ENCODE measurements at regions not wholly inside any gene's neighbourhood (a gene's known extent, or its start where the extent isn't known, plus 50 kb on each side); places are given as distances from the start of the nearest gene placed in this dataset.
A peak's percentile ranks its signal among the peaks of the same experiment; 100 is the strongest.
"Not testable (repeated sequence)": the region's sequence is repeated elsewhere in the genome, so short reads cannot be mapped to it uniquely, and the experiment has no call there.

DNA sequence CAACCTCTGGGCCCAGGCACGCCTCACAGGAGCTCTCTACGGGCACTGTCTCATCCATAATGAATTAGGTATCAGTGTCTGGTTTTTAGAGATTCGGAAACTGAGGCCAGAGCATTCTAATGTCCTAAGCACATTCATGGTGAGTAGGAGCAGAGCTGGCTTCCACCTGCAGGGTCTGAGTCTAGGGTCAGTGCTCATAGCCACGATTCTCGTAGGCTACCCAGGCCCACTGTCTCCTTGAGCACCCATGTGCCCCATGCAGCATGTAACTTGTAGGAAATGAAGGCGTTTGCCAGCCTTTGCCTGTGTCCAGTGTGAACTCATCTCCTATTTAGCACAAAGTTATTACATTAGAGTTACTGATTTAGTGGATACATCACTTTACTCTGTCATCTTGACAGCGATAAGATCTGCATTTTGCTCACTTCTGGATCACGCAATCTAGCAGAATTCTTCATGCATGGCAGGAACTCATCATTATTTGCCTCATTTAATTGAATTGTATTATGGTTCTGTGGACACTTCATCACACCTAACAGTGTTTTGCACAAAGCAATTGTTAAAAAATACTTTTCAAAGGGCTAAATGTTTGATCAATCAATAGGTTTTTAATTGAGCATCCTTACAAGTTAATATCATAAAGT, 205.3 kb upstream of the SULF2 start:
- Mint-ChIP-seq H3K27ac (no peak overlapping the region), H3K4me3 (ENCODE audit: low read depth) (no peak overlapping the region), H3K9me3 (ENCODE audit: low read depth) (peaks cover 10% of the 10 kb centered on the region), H3K27me3 (no peaks in the 10 kb centered on the region), H3K4me1 (ENCODE audit: low read depth) (peaks cover 13% of the 10 kb centered on the region), H3K36me3 (ENCODE audit: insufficient read depth) (peaks cover 6% of the 10 kb centered on the region)
- TF ChIP-seq, protein P1, sequence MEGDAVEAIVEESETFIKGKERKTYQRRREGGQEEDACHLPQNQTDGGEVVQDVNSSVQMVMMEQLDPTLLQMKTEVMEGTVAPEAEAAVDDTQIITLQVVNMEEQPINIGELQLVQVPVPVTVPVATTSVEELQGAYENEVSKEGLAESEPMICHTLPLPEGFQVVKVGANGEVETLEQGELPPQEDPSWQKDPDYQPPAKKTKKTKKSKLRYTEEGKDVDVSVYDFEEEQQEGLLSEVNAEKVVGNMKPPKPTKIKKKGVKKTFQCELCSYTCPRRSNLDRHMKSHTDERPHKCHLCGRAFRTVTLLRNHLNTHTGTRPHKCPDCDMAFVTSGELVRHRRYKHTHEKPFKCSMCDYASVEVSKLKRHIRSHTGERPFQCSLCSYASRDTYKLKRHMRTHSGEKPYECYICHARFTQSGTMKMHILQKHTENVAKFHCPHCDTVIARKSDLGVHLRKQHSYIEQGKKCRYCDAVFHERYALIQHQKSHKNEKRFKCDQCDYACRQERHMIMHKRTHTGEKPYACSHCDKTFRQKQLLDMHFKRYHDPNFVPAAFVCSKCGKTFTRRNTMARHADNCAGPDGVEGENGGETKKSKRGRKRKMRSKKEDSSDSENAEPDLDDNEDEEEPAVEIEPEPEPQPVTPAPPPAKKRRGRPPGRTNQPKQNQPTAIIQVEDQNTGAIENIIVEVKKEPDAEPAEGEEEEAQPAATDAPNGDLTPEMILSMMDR (IDR thresholded peaks at IDR 0.05; ENCODE audit: unreplicated experiment): no peak
- no peak for DNase-seq (ENCODE audit: low spot score, unreplicated experiment)

DNA sequence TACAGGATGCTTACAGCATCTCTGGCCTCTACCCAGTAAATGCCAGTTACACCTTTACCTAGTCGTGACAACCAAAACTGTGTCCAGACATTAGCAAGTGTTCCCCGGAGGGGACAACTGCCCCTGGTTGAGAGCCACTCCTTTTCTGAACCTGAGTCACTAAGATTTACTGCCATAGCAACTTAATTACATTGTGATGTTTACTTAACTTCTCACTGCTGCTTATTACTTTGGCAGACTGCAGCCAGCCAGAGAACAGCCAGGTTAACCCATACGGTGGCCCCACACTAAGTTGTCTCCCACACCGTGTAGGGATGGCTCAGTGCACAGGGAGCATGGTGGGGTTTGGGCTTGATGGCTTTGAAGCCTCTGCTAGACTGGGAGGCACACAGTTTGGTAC, 204.7 kb upstream of the SULF2 start:
- Mint-ChIP-seq H3K27ac (peak overlapping the region; percentile 50), H3K27me3 (no peaks in the 10 kb centered on the region), H3K36me3 (ENCODE audit: insufficient read depth) (peaks cover 6% of the 10 kb centered on the region), H3K4me3 (ENCODE audit: low read depth) (no peak overlapping the region), H3K9me3 (ENCODE audit: low read depth) (peaks cover 7% of the 10 kb centered on the region), H3K4me1 (ENCODE audit: low read depth) (peaks cover 13% of the 10 kb centered on the region)
- no peak for DNase-seq (ENCODE audit: low spot score, unreplicated experiment)
- TF ChIP-seq, protein P1 (IDR thresholded peaks at IDR 0.05; ENCODE audit: unreplicated experiment): no peak

DNA sequence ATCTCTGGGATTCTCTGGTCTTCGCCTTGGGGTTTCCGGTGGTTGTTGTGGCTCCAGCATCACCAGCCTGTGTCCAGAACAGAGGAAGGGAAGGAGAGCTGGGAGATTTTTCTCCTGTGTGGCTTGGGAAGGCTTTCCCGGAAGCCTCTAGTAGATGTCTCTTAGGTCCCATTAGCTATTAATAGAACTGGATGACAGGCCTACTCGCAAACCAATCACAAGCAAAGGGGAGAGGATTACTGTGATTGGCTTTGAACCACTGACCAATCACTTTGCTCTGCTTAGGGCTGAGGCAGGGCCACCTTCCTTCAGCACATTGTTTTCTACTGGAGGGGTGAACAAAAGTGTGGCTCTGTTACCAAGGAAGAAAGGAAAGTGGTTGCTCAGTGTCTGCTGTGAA, 203.4 kb upstream of the SULF2 start:
- H3K36me3 Mint-ChIP-seq (ENCODE audit: insufficient read depth): peaks cover 6% of the 10 kb centered on the region

DNA sequence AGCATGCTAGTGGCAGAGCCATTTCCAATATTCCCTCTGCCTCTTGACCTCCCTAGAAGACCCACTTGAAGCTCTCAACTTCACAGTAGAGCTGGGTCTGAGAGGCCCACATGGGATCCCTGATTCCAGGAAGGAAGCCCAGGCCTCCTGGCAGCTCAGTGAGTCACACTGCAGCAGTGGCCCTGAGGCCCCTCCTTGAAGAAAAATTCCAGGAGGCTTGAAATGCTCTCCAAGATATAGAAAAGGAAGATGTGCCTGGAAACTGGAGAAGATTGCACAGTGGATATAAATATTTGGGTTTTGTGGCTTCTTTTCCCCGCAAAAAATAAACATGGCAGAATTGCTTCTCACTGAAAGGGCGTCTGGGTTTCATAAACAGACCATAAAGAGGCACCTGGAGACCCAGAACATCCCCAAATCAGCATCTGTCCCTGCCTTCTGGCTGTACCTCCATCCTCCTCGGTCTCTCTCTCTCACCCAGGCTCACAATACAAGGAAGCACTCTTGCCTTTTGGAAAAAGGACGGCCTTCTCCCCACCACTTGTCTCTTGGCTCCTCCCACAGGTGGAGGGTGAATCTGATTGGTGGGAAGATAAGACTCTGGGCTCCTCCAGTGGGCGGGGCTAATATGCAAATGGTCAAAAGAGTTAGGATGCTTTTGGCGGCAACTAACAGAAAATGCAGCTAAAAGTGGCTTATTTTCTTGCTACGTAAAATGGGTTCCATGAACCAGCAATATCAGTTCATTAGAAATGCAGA, 200.0 kb upstream of the SULF2 start:
- DNase-seq (ENCODE audit: low spot score, unreplicated experiment): no peak
- H3K27ac Mint-ChIP-seq: no peak overlapping the region
- no peaks in the 10 kb centered on the region for H3K36me3 Mint-ChIP-seq (ENCODE audit: insufficient read depth)
- H3K4me3 Mint-ChIP-seq (ENCODE audit: low read depth): no peak overlapping the region
- peaks cover 3% of the 10 kb centered on the region for H3K9me3 Mint-ChIP-seq (ENCODE audit: low read depth)
- no peaks in the 10 kb centered on the region for H3K27me3 Mint-ChIP-seq
- TF ChIP-seq, protein P1 (IDR thresholded peaks at IDR 0.05; ENCODE audit: unreplicated experiment): no peak
- peaks cover 26% of the 10 kb centered on the region for H3K4me1 Mint-ChIP-seq (ENCODE audit: low read depth)

More for the DNA sequence above, 203.4 kb upstream of the SULF2 start:
- TF ChIP-seq, protein P1 (IDR thresholded peaks at IDR 0.05; ENCODE audit: unreplicated experiment): no peak
- Mint-ChIP-seq H3K9me3 (ENCODE audit: low read depth) (peaks cover 6% of the 10 kb centered on the region), H3K4me1 (ENCODE audit: low read depth) (peaks cover 13% of the 10 kb centered on the region), H3K27me3 (no peaks in the 10 kb centered on the region), H3K4me3 (ENCODE audit: low read depth) (no peak overlapping the region), H3K27ac (no peak overlapping the region)
- DNase-seq (ENCODE audit: low spot score, unreplicated experiment): no peak

DNA sequence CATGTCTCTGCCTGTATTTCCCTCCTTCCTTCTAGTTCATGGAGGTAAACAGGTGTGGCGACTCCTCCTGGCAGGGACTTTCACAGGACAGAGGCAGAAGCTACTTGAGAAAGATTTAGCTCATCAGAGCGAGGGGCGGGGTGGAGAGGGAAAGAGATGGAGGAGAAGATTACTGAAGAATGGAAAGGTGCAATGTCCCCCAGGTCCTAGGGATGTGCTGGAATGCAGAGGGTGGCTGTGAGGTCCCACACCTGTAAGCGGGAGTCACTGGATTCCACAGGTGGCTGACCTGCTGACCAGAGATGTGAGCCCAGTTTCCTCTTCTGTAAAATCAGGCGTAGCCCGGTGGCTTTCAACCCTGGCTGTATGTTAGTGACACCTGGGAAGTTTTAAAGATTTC, 199.2 kb upstream of the SULF2 start:
- no peaks in the 10 kb centered on the region for H3K27me3 Mint-ChIP-seq
- no peak overlapping the region for H3K27ac Mint-ChIP-seq
- peaks cover 19% of the 10 kb centered on the region for H3K4me1 Mint-ChIP-seq (ENCODE audit: low read depth)

DNA sequence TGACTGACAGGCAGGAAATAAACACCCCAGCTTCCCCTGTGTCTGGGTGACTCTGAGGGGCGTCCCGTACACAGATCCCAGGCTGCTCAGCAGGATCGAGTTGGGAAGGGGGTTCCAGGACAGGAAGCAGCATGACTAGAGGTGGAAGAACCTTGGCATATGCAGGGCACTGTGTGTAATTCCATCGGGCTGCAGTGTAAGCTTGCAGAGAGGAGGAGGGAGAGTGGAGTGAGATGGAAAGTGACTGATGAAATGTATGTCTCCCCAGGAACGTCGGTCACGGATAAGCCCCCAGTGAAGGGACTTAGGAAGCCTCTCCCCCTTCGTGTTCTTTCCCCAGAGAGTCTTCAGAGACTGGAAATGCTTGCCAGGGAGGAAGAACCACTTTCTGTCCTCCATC, 198.4 kb upstream of the SULF2 start:
- not testable (repeated sequence) for H3K27ac Mint-ChIP-seq; H3K4me3 Mint-ChIP-seq (ENCODE audit: low read depth); H3K36me3 Mint-ChIP-seq (ENCODE audit: insufficient read depth); H3K27me3 Mint-ChIP-seq; DNase-seq (ENCODE audit: low spot score, unreplicated experiment); H3K9me3 Mint-ChIP-seq (ENCODE audit: low read depth)
- H3K4me1 Mint-ChIP-seq (ENCODE audit: low read depth): peaks cover 26% of the 10 kb centered on the region

More for the DNA sequence above, 199.2 kb upstream of the SULF2 start:
- DNase-seq (ENCODE audit: low spot score, unreplicated experiment): no peak
- H3K4me3 Mint-ChIP-seq (ENCODE audit: low read depth): no peak overlapping the region
- peaks cover 3% of the 10 kb centered on the region for H3K9me3 Mint-ChIP-seq (ENCODE audit: low read depth)
- TF ChIP-seq, protein P1 (IDR thresholded peaks at IDR 0.05; ENCODE audit: unreplicated experiment): no peak
- no peaks in the 10 kb centered on the region for H3K36me3 Mint-ChIP-seq (ENCODE audit: insufficient read depth)

Data from progenitor cell of endocrine pancreas (in vitro differentiated cells).